BLaER1 treated with 17β-estradiol and CSF1 and Interleukin-3, amounts not matched to agents 10 nM and 100 nM (cell line): ENCODE measurements at regions not wholly inside any gene's neighbourhood (a gene's known extent, or its start where the extent isn't known, plus 50 kb on each side); places are given as distances from the start of the nearest gene placed in this dataset.

ENCODE experiments used
- H3K27ac ChIP-seq, 11 experiments: shearing (Covaris generic); formaldehyde crosslinking; 2 replicates each; pipeline ENCODE4 v1.8.1; 2022
- H3K27me3 ChIP-seq, 11 experiments: shearing (Covaris generic); formaldehyde crosslinking; 2 replicates each; pipeline ENCODE4 v1.8.1; 2022
- H3K36me3 ChIP-seq, 11 experiments: shearing (Covaris generic); formaldehyde crosslinking; 2 replicates each; pipeline ENCODE4 v1.8.1; 2022
- H3K4me1 ChIP-seq, 10 experiments: shearing (Covaris generic); formaldehyde crosslinking; 2 replicates each; pipeline ENCODE4 v1.8.1; 2022
- H3K4me2 ChIP-seq, 11 experiments: shearing (Covaris generic); formaldehyde crosslinking; 2 replicates each; pipeline ENCODE4 v1.8.1; 2022
- H3K4me3 ChIP-seq, 10 experiments: shearing (Covaris generic); formaldehyde crosslinking; 2 replicates each; pipeline ENCODE4 v1.8.1; 2022
- H3K9ac ChIP-seq, 11 experiments: shearing (Covaris generic); formaldehyde crosslinking; 2 replicates each; pipeline ENCODE4 v1.8.1; 2022
- H3K9me3 ChIP-seq, 11 experiments: shearing (Covaris generic); formaldehyde crosslinking; replicated peaks in 1 of 11; 2 replicates each; pipeline ENCODE4 v1.8.1; 2022
- H4K20me1 ChIP-seq, 11 experiments: shearing (Covaris generic); formaldehyde crosslinking; 2 replicates each; pipeline ENCODE4 v1.8.1; 2022
- Cebpa-rat ChIP-seq, 11 experiments: shearing (Covaris generic); IDR thresholded peaks; 2 replicates each; pipeline ENCODE4 v1.8.1; 2022

DNA sequence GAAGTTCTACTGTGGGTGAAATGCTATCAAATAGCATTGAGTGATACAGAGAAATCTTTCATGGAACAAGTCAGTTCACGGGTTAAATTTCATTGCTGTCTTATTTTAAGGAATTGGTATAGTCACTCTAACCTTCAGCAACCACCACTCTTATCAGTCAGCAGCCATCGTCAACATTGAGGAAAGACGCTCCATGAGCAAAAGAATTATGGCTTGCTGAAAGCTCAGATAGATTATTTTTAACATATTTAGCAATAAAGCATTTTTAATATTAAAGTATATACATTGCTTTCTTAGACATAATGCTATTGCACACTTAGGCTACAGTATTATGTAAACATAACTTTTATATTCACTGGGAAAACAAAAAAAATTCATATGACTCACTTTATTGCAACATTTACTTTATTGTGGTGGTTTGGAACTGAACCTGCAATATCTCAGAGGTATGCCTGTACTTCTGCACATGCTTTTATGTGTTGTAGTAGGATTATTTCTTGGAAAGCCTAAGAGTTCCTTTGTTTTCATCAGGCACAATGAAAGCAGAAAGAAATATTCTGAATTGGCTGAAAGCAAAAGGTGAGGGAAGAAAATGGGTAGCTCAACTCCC, 586.7 kb downstream of the GBA3 start:
- Histone ChIP-seq H3K4me2 (no peak overlapping the region), H3K4me3 (no peak overlapping the region), H4K20me1 (no peaks in the 10 kb centered on the region), H3K27me3 (no peaks in the 10 kb centered on the region), H3K27ac (no peak overlapping the region), H3K9me3 (no peaks in the 10 kb centered on the region), H3K4me1 (peaks cover 0 to 12% (median 0%) of the 10 kb centered on the region in 10 experiments; a peak in 5 of 20 replicates), H3K9ac (no peak overlapping the region), H3K36me3 (no peaks in the 10 kb centered on the region)
- TF ChIP-seq Cebpa-rat (IDR thresholded peaks at IDR 0.05) = no peak

- H3K27me3 ChIP-seq = no peaks in the 10 kb centered on the region
- H3K9ac ChIP-seq = no peak overlapping the region
- H3K4me2 ChIP-seq = no peak overlapping the region
- no peaks in the 10 kb centered on the region for H4K20me1 ChIP-seq
- H3K27ac ChIP-seq = no peak overlapping the region
- H3K36me3 ChIP-seq = no peaks in the 10 kb centered on the region
- H3K4me3 ChIP-seq = no peak overlapping the region
- TF ChIP-seq Cebpa-rat (IDR thresholded peaks at IDR 0.05) = peak in 6 of 11 experiments; percentile 37 to 90 (median 73); a peak in 10 of 22 replicates
- no peaks in the 10 kb centered on the region for H3K9me3 ChIP-seq
- peaks cover 0 to 12% (median 0%) of the 10 kb centered on the region in 10 experiments; a peak in 5 of 20 replicates for H3K4me1 ChIP-seq
Measured at GRCh38 chr4:23278845-23279244, 586.1 kb downstream of the GBA3 start.

DNA sequence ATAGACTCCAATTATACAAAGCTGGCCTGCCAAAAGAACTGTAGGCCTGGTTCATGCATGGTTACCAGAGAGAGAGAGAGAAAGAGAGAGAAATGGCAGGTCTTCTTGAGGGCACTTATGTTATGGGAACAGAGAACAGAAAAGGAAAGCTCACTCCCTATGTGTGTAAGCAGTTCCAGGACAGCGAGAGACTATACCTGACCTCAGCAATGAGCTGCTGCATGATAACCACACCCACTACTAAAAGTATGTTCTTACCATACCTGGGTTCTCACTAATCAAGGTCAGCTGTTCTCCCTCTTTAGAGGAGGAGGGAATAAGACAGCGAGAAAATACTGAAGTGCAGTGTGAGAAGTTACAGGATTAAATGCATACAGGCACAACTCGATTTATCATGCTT, 583.3 kb downstream of the GBA3 start:
- Histone ChIP-seq H3K4me2 (no peak overlapping the region), H3K9me3 (no peaks in the 10 kb centered on the region), H3K27ac (no peak overlapping the region), H3K4me1 (peaks cover 0 to 12% (median 0%) of the 10 kb centered on the region in 10 experiments; a peak in 5 of 20 replicates), H4K20me1 (no peaks in the 10 kb centered on the region), H3K36me3 (no peaks in the 10 kb centered on the region), H3K27me3 (no peaks in the 10 kb centered on the region), H3K4me3 (no peak overlapping the region), H3K9ac (no peak overlapping the region)
- no peak for TF ChIP-seq Cebpa-rat (IDR thresholded peaks at IDR 0.05)

- no peaks in the 10 kb centered on the region for H3K27me3 ChIP-seq
- H3K27ac ChIP-seq = no peak overlapping the region
- H3K9ac ChIP-seq = no peak overlapping the region
- H4K20me1 ChIP-seq = no peaks in the 10 kb centered on the region
- no peak overlapping the region for H3K4me2 ChIP-seq
- TF ChIP-seq Cebpa-rat (IDR thresholded peaks at IDR 0.05) = no peak
- no peaks in the 10 kb centered on the region for H3K36me3 ChIP-seq
- H3K4me1 ChIP-seq = no peaks in the 10 kb centered on the region
- no peak overlapping the region for H3K4me3 ChIP-seq
- H3K9me3 ChIP-seq = no peaks in the 10 kb centered on the region
Measured at GRCh38 chr4:23269566-23269965, 576.8 kb downstream of the GBA3 start.

DNA sequence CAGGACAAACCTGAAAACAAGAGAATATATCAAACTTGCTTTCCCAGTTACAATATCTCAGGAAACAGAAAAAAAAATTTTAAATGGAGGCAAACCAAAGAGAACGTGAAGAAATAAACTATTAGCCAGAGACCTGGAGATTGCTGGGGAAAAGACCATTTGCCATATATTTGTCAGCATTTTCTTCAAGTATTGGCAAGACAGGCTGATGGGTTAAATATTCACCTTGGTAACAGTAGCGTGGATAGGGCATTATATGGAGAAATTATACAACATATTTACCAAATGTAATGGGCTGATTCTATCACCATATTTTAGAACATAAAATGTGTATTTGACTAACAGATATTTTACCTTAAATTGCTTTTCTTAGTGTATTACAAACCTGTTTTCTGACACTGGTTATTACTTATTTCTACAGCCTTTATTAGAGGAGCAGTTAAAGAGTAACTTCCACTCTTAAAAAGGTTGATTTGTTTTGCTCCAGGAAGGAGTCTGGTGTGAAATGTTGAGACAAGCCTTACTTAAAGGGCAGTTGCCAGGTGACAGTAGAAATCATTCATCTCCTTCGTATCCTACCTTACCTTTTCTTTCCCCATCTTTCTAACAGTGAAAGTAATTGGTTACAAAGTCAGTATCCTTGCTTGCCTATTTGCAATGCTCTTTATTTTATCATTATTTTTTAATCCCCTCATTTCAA, 575.5 kb downstream of the GBA3 start:
- Histone ChIP-seq H3K36me3 (no peaks in the 10 kb centered on the region), H3K4me2 (no peak overlapping the region), H4K20me1 (no peaks in the 10 kb centered on the region), H3K4me1 (no peaks in the 10 kb centered on the region), H3K27me3 (no peaks in the 10 kb centered on the region), H3K27ac (no peak overlapping the region), H3K9ac (no peak overlapping the region), H3K4me3 (no peak overlapping the region), H3K9me3 (no peaks in the 10 kb centered on the region)
- TF ChIP-seq Cebpa-rat (IDR thresholded peaks at IDR 0.05) = no peak

GRCh38 chr4:23266401-23266800, 573.7 kb downstream of the GBA3 start:
- Histone ChIP-seq H3K4me2 (no peak overlapping the region), H3K27ac (no peak overlapping the region), H4K20me1 (no peaks in the 10 kb centered on the region), H3K36me3 (no peaks in the 10 kb centered on the region), H3K4me1 (no peaks in the 10 kb centered on the region), H3K27me3 (no peaks in the 10 kb centered on the region), H3K9me3 (no peaks in the 10 kb centered on the region), H3K9ac (no peak overlapping the region), H3K4me3 (no peak overlapping the region)
- no peak for TF ChIP-seq Cebpa-rat (IDR thresholded peaks at IDR 0.05)

- Histone ChIP-seq H3K9me3 (no peaks in the 10 kb centered on the region; a peak in 1 of 22 replicates), H3K27me3 (no peaks in the 10 kb centered on the region), H3K4me3 (no peak overlapping the region), H3K4me2 (no peak overlapping the region), H3K27ac (no peak overlapping the region), H3K9ac (no peak overlapping the region), H3K4me1 (peaks cover 0 to 12% (median 5%) of the 10 kb centered on the region in 10 experiments; a peak in 11 of 20 replicates), H3K36me3 (no peaks in the 10 kb centered on the region), H4K20me1 (no peaks in the 10 kb centered on the region)
- TF ChIP-seq Cebpa-rat (IDR thresholded peaks at IDR 0.05) = no peak
Measured at GRCh38 chr4:23260511-23260910, 567.8 kb downstream of the GBA3 start.

- no peaks in the 10 kb centered on the region for H3K9me3 ChIP-seq
- no peaks in the 10 kb centered on the region for H3K36me3 ChIP-seq
- no peaks in the 10 kb centered on the region for H3K27me3 ChIP-seq
- no peak overlapping the region for H3K27ac ChIP-seq
- H3K4me1 ChIP-seq = peaks cover 3 to 17% (median 12%) of the 10 kb centered on the region in 10 experiments; a peak in 15 of 20 replicates
- H3K4me2 ChIP-seq = no peak overlapping the region
- no peak overlapping the region for H3K9ac ChIP-seq
- H4K20me1 ChIP-seq = no peaks in the 10 kb centered on the region
- TF ChIP-seq Cebpa-rat (IDR thresholded peaks at IDR 0.05) = no peak
- no peak overlapping the region for H3K4me3 ChIP-seq
Measured at GRCh38 chr4:23245203-23245832, 552.6 kb downstream of the GBA3 start.

GRCh38 chr4:23242962-23243361, 550.2 kb downstream of the GBA3 start:
- Histone ChIP-seq H3K9ac (no peak overlapping the region), H3K9me3 (peaks cover 0 to 4% (median 0%) of the 10 kb centered on the region in 11 experiments; a peak in 1 of 22 replicates), H3K36me3 (no peaks in the 10 kb centered on the region), H3K4me3 (no peak overlapping the region), H3K27me3 (no peaks in the 10 kb centered on the region), H4K20me1 (no peaks in the 10 kb centered on the region), H3K4me2 (peak overlapping the region in 9 of 11 experiments; percentile 14 to 59 (median 35); a peak in 14 of 22 replicates), H3K27ac (peak overlapping the region in 5 of 11 experiments; percentile 36 to 49 (median 42); a peak in 5 of 22 replicates), H3K4me1 (peaks cover 3 to 17% (median 12%) of the 10 kb centered on the region in 10 experiments; a peak in 15 of 20 replicates)
- no peak for TF ChIP-seq Cebpa-rat (IDR thresholded peaks at IDR 0.05)
